Hepatocyte (in vitro differentiated cells): ENCODE measurements at regions not wholly inside any gene's neighbourhood (a gene's known extent, or its start where the extent isn't known, plus 50 kb on each side); places are given as distances from the start of the nearest gene placed in this dataset.

ENCODE experiments used
- DNase-seq: peaks from one replicate; pipeline ENCODE4 v3.0.0-alpha.2; 2016; ENCODE audit warnings: low spot score
- H2AFZ ChIP-seq: fragments of 200-600 bp; sonication (generic); 2 replicates; pipeline ENCODE4 v1.6.0; 2016; ENCODE audit warnings: antibody characterized with exemption, mild to moderate bottlenecking
- H3K27ac ChIP-seq: fragments of 200-600 bp; sonication (generic); 2 replicates; pipeline ENCODE4 v1.5.1; 2016; ENCODE audit warnings: mild to moderate bottlenecking
- H3K27me3 ChIP-seq: fragments of 200-600 bp; sonication (generic); 2 replicates; pipeline ENCODE4 v1.6.1; 2016
- H3K36me3 ChIP-seq: fragments of 200-600 bp; sonication (generic); replicated peaks from 2 replicates; pipeline ENCODE4 v1.5.1; 2016; ENCODE audit warnings: low read depth; ENCODE audit not compliant: insufficient read depth
- H3K4me1 ChIP-seq: fragments of 200-600 bp; sonication (generic); 2 replicates; pipeline ENCODE4 v1.5.1; 2016; ENCODE audit warnings: mild to moderate bottlenecking, moderate library complexity; ENCODE audit not compliant: insufficient read depth
- H3K4me2 ChIP-seq: fragments of 200-600 bp; sonication (generic); 2 replicates; pipeline ENCODE4 v1.6.0; 2016
- H3K4me3 ChIP-seq: fragments of 200-600 bp; sonication (generic); 2 replicates; pipeline ENCODE4 v1.5.1; 2016; ENCODE audit warnings: mild to moderate bottlenecking
- H3K79me2 ChIP-seq: fragments of 200-600 bp; sonication (generic); 2 replicates; pipeline ENCODE4 v1.6.0; 2017; ENCODE audit warnings: mild to moderate bottlenecking
- H3K9me2 ChIP-seq: fragments of 200-600 bp; sonication (generic); replicated peaks from 2 replicates; pipeline ENCODE4 v1.6.0; 2017; ENCODE audit warnings: mild to moderate bottlenecking; ENCODE audit not compliant: insufficient read depth
- H3K9me3 ChIP-seq: fragments of 200-600 bp; sonication (generic); 2 replicates; pipeline ENCODE4 v1.5.1; 2016; ENCODE audit warnings: low read depth, mild to moderate bottlenecking
- H4K20me1 ChIP-seq: fragments of 200-600 bp; sonication (generic); 2 replicates; pipeline ENCODE4 v1.6.0; 2016; ENCODE audit warnings: mild to moderate bottlenecking; ENCODE audit not compliant: insufficient read depth, poor library complexity, severe bottlenecking
- EZH2 ChIP-seq: fragments of 200-600 bp; sonication (generic); IDR thresholded peaks from 2 replicates; pipeline ENCODE4 v1.6.1; 2016; ENCODE audit warnings: antibody characterized with exemption, mild to moderate bottlenecking, borderline replicate concordance
- EZH2phosphoT487 ChIP-seq: fragments of 200-600 bp; sonication (generic); IDR thresholded peaks from one replicate; pipeline ENCODE4 v1.6.1; 2018; ENCODE audit warnings: antibody characterized with exemption, mild to moderate bottlenecking, low read depth, moderate library complexity; ENCODE audit not compliant: unreplicated experiment, severe bottlenecking
- WGBS: methylation state at CpG from one replicate; pipeline ENCODE4 v1.1.6; 2016; ENCODE audit warnings: low lambda C conversion rate; ENCODE audit errors: missing lambda C conversion rate; 5-methylcytosine and 5-hydroxymethylcytosine counted together
- TF ChIP-seq, protein P1 (sequence below): fragments of 200-600 bp; sonication (generic); IDR thresholded peaks from 2 replicates; pipeline ENCODE4 v1.5.1; 2016; ENCODE audit warnings: antibody characterized with exemption, mild to moderate bottlenecking; ENCODE audit not compliant: poor library complexity

DNA sequence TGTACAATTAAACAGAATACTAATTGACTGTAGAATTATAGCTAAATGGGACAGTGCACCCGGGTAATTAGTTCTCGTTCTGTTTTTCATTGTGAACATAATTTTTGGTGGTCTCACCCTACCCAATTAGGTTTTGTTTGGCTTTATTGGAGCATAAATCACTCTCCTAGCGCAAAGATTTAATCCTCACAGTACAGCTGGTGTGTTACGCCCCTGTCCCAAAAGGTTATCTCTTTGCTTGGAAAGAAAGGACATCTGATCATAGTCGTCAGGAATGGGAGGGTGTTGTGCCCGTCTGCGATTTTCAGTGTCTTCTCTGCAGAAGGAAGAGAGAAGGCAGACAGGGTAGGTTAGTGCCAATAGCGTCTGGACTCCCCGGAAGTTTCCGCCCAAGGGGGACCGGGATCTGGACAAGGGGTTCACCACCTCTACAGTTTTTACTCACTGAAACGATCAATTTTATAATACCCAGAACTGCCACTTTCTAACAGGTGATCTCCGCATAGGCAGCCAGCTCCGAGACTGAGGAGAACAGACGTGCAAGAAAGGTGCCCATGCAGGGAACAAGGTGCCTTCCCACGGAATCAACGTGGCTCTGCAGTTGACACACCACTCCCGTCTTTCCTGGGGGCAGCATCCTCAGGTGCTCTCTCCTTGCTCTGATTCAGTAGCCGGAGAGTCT lies 617.4 kb upstream of the CDH4 start:
- DNase-seq = no peak
- Histone ChIP-seq H3K4me2 (no peak overlapping the region), H3K9me3 (no peaks in the 10 kb centered on the region), H3K9me2 (no peaks in the 10 kb centered on the region), H4K20me1 (no peaks in the 10 kb centered on the region), H3K79me2 (no peaks in the 10 kb centered on the region), H2AFZ (no peak overlapping the region), H3K36me3 (no peaks in the 10 kb centered on the region), H3K27me3 (no peaks in the 10 kb centered on the region), H3K4me1 (no peaks in the 10 kb centered on the region), H3K4me3 (no peak overlapping the region), H3K27ac (no peak overlapping the region)
- WGBS = 87% methylated on average over 19 of the region's 19 CpGs
- no peak for TF ChIP-seq EZH2
- no peak for TF ChIP-seq EZH2phosphoT487
- TF ChIP-seq, protein P1, sequence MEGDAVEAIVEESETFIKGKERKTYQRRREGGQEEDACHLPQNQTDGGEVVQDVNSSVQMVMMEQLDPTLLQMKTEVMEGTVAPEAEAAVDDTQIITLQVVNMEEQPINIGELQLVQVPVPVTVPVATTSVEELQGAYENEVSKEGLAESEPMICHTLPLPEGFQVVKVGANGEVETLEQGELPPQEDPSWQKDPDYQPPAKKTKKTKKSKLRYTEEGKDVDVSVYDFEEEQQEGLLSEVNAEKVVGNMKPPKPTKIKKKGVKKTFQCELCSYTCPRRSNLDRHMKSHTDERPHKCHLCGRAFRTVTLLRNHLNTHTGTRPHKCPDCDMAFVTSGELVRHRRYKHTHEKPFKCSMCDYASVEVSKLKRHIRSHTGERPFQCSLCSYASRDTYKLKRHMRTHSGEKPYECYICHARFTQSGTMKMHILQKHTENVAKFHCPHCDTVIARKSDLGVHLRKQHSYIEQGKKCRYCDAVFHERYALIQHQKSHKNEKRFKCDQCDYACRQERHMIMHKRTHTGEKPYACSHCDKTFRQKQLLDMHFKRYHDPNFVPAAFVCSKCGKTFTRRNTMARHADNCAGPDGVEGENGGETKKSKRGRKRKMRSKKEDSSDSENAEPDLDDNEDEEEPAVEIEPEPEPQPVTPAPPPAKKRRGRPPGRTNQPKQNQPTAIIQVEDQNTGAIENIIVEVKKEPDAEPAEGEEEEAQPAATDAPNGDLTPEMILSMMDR = no peak

DNA sequence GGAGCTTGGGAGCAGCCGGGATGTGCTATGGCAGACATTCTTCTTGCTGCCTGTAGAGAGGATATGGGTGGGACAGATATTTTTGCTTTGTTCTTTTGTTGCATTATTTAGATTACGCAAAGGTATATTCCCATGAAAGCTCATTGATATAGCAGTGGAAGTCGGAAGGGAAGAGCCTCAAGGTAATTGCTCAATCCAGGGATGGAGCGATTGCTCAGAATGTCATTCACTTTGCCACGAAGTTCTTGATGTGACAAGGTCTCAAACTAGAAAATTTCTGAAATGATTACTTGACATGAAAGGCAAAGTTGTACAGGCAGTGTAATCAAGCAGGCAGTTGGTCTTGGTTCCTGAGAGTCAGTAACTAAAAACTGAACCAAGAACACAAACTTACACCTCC lies 615.6 kb upstream of the CDH4 start:
- TF ChIP-seq EZH2 = no peak
- 93% methylated on average over 5 of the region's 5 CpGs for WGBS
- no peaks in the 10 kb centered on the region for H3K79me2 ChIP-seq
- H2AFZ ChIP-seq = no peak overlapping the region
- no peaks in the 10 kb centered on the region for H3K27me3 ChIP-seq
- no peak overlapping the region for H3K27ac ChIP-seq
- no peaks in the 10 kb centered on the region for H4K20me1 ChIP-seq
- no peak overlapping the region for H3K4me2 ChIP-seq
- H3K9me3 ChIP-seq = no peaks in the 10 kb centered on the region
- H3K4me1 ChIP-seq = no peaks in the 10 kb centered on the region
- no peaks in the 10 kb centered on the region for H3K9me2 ChIP-seq
- H3K4me3 ChIP-seq = no peak overlapping the region
- no peak for DNase-seq
- no peaks in the 10 kb centered on the region for H3K36me3 ChIP-seq

DNA sequence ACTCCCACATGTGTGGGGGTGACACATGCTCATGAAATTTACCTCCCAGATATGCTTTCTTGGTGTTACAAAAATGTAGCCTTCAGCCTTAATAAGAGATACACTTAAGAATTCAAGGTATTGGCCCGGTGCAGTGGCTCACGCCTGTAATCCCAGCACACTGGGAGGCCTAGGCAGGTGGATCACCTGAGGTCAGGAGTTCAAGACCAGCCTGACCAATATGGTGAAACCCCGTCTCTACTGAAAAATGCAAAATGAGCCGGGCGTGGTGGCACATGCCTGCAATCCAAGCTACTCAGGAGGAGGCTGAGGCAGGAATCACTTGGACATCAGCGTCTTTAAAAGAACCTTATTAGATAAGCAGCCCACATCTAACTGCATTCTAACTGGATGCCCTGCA lies 614.3 kb upstream of the CDH4 start:
- H4K20me1 ChIP-seq = no peaks in the 10 kb centered on the region

DNA sequence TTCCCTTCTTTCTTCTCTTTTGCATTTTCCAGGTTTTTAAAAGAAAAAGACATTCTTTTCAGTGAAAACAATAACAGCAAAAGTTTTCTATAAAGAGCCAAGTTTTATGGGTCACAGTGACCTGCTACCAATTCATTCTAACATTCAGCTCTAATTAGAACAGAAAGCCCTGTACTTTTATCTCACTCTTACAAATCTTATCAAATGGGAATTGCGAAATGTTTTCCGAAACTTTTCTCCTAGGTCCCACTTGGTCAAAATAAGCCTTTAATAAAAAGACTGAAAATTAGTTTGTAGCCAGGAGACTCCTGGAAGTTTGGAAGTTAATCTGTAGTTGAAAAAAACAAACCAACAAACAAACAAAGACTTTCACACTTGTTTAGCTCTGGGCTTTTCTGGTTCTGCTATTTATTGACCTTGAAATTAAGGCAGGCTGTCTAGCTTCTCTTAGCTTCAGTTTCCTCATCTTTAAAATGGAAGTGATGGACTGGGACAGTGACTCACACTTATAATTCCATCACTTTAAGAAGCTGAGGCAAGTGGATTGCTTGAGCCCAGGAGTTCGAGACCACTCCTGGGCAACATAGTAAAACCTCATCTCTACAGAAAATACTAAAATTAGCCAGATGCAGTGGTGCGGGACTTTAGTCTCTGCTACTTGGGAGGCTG lies 613.5 kb upstream of the CDH4 start:
- H3K4me3 ChIP-seq = no peak overlapping the region
- no peak overlapping the region for H3K4me2 ChIP-seq
- no peaks in the 10 kb centered on the region for H3K79me2 ChIP-seq
- H3K9me2 ChIP-seq = no peaks in the 10 kb centered on the region
- no peaks in the 10 kb centered on the region for H4K20me1 ChIP-seq
- H3K36me3 ChIP-seq = no peaks in the 10 kb centered on the region
- no peak for DNase-seq
- H3K4me1 ChIP-seq = no peaks in the 10 kb centered on the region
- no peaks in the 10 kb centered on the region for H3K27me3 ChIP-seq
- TF ChIP-seq EZH2 (no peak), EZH2phosphoT487 (no peak)
- TF ChIP-seq, protein P1 = no peak
- WGBS = 86% methylated on average over 4 of the region's 4 CpGs
- no peak overlapping the region for H2AFZ ChIP-seq
- H3K27ac ChIP-seq = no peak overlapping the region
- no peaks in the 10 kb centered on the region for H3K9me3 ChIP-seq

More for the DNA sequence above, 614.3 kb upstream of the CDH4 start:
- Histone ChIP-seq H3K4me2 (no peak overlapping the region), H3K4me1 (no peaks in the 10 kb centered on the region), H3K9me3 (no peaks in the 10 kb centered on the region), H3K27ac (no peak overlapping the region), H3K36me3 (no peaks in the 10 kb centered on the region), H2AFZ (no peak overlapping the region), H3K27me3 (no peaks in the 10 kb centered on the region), H3K9me2 (no peaks in the 10 kb centered on the region), H3K79me2 (no peaks in the 10 kb centered on the region), H3K4me3 (no peak overlapping the region)
- 92% methylated on average over 6 of the region's 6 CpGs for WGBS
- DNase-seq = no peak
- TF ChIP-seq EZH2phosphoT487 (no peak), EZH2 (no peak)
- TF ChIP-seq, protein P1 = no peak
